ENCODE measurements at regions not wholly inside any gene's neighbourhood (a gene's known extent, or its start where the extent isn't known, plus 50 kb on each side); places are given as distances from the start of the nearest gene placed in this dataset.

DNA sequence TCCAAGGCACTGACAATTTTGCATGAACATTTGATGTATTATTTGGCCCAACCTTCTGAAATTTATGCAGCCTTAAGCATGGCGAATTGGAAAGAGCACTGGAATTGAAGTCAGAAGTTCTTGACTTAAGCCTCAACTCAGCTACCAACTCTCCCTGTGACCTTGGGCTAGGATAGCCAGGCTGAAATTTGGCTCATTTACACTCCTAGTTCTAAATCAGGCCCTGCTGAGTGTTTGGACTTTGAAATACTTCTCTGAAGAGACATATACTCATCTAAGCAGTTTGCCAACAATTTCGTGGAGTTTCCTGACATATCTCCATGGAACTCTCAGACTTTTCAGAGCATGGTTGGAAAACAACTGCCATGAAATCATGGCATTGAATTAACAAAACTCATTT is 489.6 kb upstream of the PIK3C3 start:
- no peak for TF ChIP-seq POLR2A (IDR thresholded peaks at IDR 0.05)
- TF ChIP-seq, protein P1, sequence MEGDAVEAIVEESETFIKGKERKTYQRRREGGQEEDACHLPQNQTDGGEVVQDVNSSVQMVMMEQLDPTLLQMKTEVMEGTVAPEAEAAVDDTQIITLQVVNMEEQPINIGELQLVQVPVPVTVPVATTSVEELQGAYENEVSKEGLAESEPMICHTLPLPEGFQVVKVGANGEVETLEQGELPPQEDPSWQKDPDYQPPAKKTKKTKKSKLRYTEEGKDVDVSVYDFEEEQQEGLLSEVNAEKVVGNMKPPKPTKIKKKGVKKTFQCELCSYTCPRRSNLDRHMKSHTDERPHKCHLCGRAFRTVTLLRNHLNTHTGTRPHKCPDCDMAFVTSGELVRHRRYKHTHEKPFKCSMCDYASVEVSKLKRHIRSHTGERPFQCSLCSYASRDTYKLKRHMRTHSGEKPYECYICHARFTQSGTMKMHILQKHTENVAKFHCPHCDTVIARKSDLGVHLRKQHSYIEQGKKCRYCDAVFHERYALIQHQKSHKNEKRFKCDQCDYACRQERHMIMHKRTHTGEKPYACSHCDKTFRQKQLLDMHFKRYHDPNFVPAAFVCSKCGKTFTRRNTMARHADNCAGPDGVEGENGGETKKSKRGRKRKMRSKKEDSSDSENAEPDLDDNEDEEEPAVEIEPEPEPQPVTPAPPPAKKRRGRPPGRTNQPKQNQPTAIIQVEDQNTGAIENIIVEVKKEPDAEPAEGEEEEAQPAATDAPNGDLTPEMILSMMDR (IDR thresholded peaks at IDR 0.05) = no peak
